Hippocampal formation (tissue), 2 donors: ENCODE measurements at regions not wholly inside any gene's neighbourhood (a gene's known extent, or its start where the extent isn't known, plus 50 kb on each side); places are given as distances from the start of the nearest gene placed in this dataset.

ENCODE experiments used
- DNase-seq, 2 donors: peaks; one replicate each; lab custom pipeline; 2025; lab: John Stamatoyannopoulos, UW

- no peak for DNase-seq
Measured at GRCh38 chr12:34343766-34344165, 321.5 kb downstream of the ALG10 start.

- no peak for DNase-seq
Measured at GRCh38 chr12:34344851-34345522, 322.7 kb downstream of the ALG10 start.

- DNase-seq, result no peak
Measured at GRCh38 chr12:34345801-34346200, 323.5 kb downstream of the ALG10 start.

- no peak for DNase-seq
Measured at GRCh38 chr12:34346372-34347034, 324.2 kb downstream of the ALG10 start.

GRCh38 chr12:34347367-34347766 is 325.1 kb downstream of the ALG10 start:
- DNase-seq, result no peak

GRCh38 chr12:34348064-34348463 is 325.8 kb downstream of the ALG10 start:
- DNase-seq, result no peak

GRCh38 chr12:34348836-34349672 is 326.8 kb downstream of the ALG10 start:
- no peak for DNase-seq

GRCh38 chr12:34349673-34349961 is 327.3 kb downstream of the ALG10 start:
- DNase-seq, result no peak

- no peak for DNase-seq
Measured at GRCh38 chr12:34350092-34351041, 328.1 kb downstream of the ALG10 start.

GRCh38 chr12:34352098-34352497 is 329.8 kb downstream of the ALG10 start:
- no peak for DNase-seq

GRCh38 chr12:34354239-34355200 is 332.2 kb downstream of the ALG10 start:
- DNase-seq, result no peak

GRCh38 chr12:34356233-34356987 is 334.1 kb downstream of the ALG10 start:
- no peak for DNase-seq

GRCh38 chr12:34357791-34358190 is 335.5 kb downstream of the ALG10 start:
- no peak for DNase-seq

GRCh38 chr12:34358198-34358597 is 335.9 kb downstream of the ALG10 start:
- no peak for DNase-seq

- no peak for DNase-seq
Measured at GRCh38 chr12:34361721-34362316, 339.5 kb downstream of the ALG10 start.

GRCh38 chr12:34363050-34363673 is 340.9 kb downstream of the ALG10 start:
- DNase-seq, result no peak

- no peak for DNase-seq
Measured at GRCh38 chr12:34368079-34368478, 345.8 kb downstream of the ALG10 start.

- no peak for DNase-seq
Measured at GRCh38 chr12:34371050-34371449, 348.8 kb downstream of the ALG10 start.

- no peak for DNase-seq
Measured at GRCh38 chr12:34372003-34372402, 349.7 kb downstream of the ALG10 start.
